ENCODE measurements at regions not wholly inside any gene's neighbourhood (a gene's known extent, or its start where the extent isn't known, plus 50 kb on each side); places are given as distances from the start of the nearest gene placed in this dataset.
"Not testable (repeated sequence)": the region's sequence is repeated elsewhere in the genome, so short reads cannot be mapped to it uniquely, and the experiment has no call there.

- peak in 7 of 56 donors; percentile 6 to 50 (median 9) for DNase-seq
Measured at GRCh38 chr12:82529101-82529500, 157.6 kb upstream of the TMTC2 start.

GRCh38 chr12:82529954-82530353 lies 156.8 kb upstream of the TMTC2 start:
- no peak for DNase-seq

GRCh38 chr12:82530394-82530793 lies 156.3 kb upstream of the TMTC2 start:
- no peak for DNase-seq

DNA sequence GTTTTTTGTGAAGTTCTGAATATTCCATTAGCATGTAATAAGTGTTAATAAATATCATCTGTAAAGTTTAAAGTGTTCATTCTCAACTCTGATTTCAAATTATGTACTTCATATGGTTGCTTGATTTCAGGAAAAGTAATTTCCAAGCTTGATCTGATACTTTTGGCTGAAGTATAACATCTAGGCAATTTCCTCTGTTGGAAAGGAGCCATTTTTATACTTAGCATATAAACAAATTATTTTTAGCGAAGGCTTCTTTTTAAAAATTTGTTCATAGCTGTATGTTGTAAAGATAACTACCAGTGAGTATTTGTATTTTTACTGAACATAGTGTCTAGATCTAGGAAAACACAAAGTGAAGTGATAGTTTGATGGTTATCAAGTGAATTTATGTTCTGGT lies 153.4 kb upstream of the TMTC2 start:
- no peak for DNase-seq

- DNase-seq, result no peak
Measured at GRCh38 chr12:82537436-82537835, 149.3 kb upstream of the TMTC2 start.

GRCh38 chr12:82554529-82554928 lies 132.2 kb upstream of the TMTC2 start:
- DNase-seq, result no peak

DNA sequence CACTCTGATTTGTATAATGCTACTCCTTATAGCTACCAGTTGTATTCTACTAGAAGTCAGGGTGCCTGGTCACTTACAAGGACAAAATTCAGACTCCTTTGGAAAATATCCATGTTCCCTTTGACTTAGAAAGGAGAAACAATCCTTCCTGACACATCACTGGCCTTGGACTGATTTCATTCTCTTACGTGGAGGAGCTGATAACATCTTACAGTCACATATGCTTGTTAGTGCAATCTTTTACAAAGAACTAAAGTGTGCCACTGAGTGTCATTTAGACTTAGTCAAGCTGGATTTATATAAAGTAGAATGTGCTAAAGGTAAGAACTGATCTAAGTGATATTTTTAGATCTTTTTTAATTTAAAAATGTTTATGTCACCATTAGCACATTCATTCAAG lies 131.0 kb upstream of the TMTC2 start:
- no peak for DNase-seq

DNA sequence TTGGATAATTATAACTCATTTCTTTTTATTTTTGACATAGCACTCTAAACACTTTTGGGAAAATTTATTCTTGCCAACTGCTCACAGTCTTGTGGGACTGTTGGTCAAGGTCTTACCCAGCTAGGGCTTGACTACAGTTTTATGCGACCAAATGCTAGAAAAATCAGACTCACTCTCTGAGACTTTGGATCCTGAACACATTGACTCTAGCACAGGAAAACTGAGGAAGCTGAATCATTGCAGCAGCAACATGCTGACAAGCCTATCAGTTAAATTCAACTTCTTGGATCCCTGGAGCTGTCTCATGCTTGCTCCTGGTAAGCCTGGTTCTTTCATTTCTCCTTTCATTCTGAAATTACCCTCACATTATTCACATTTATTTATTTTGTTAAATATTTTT lies 120.7 kb upstream of the TMTC2 start:
- DNase-seq, result no peak

DNA sequence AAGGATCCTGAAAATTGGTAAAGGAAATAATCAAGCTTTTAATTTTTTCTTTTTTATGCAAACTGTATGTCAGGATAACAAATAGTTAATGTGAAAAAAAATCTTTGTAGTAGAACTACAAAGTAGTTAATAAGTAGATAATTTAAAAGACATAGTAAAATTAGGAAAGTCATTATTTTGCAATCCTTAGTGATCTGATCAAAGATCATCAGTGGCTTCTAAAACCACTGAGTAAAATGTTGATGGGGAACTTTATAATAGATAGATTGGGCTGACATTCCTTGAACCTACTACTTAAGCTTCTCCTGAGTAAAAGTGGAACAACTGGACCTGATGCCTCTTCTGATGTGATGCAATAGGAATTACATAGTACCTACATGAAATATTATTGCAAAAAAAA lies 119.0 kb upstream of the TMTC2 start:
- no peak for DNase-seq

- DNase-seq, result no peak
Measured at GRCh38 chr12:82574191-82574590, 112.5 kb upstream of the TMTC2 start.

DNA sequence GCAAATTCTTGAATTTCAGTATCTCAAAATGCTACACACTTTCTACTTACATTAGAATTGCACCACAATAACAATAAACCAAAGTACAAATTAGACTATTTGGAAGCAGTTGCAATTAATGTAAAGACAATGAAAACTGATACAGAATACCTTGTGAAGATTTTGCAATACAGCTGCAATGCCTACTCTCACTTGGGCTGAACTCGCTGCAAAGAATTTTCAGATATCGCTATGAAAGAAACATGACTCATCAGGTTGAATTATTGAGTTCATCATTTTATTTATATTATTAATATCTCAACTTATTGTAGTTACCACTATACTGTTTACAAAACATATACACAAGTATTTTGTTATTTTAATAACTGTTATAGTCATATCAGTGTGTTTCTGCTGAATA lies 108.0 kb upstream of the TMTC2 start:
- no peak for DNase-seq

DNA sequence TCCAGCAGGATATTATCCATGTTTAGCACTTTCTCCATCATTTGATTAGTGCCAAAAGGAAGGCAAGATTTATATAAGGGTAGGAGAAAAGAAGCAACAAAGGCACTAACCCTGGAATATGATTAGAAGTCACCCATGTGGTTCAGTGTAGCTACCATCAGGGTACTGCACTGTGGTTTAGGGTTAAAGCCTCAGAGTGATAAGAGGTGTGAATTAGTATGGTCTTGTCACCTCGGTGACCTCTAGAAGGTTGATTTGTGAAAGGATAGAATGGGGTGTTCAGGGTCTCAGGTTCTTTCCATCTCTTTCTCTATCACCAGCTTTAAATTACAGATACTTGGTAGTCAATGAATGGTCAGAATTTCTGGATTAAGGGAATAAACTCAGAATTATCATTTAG lies 103.0 kb upstream of the TMTC2 start:
- DNase-seq, result no peak

- no peak for DNase-seq
Measured at GRCh38 chr12:82593143-82593542, 93.6 kb upstream of the TMTC2 start.

DNA sequence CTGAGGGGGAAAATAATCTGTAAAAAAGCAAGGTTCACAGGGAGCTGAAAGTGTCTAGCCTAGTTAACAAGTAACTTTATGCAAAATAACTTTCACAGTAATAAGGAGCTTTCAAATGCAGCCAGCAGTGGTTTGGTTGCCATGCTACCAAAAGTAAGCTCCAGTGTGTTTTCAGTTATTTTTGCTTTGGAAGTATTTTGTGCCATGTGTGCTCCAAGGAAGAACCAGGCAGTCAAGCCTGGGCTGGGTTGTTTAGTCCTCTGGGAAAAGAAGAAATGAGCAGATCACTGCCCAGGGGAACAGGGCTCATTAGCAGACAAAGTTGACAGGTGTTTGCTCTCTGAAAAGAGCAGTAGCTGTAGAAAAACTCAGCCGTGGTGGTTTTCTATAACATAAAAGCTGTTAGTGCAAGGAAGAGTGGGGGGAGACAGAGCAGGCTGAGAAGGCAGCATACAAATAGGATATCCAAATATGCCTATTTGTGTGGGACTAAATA lies 92.8 kb upstream of the TMTC2 start:
- peak in 5 of 56 donors; percentile 1 to 33 (median 4) for DNase-seq

DNA sequence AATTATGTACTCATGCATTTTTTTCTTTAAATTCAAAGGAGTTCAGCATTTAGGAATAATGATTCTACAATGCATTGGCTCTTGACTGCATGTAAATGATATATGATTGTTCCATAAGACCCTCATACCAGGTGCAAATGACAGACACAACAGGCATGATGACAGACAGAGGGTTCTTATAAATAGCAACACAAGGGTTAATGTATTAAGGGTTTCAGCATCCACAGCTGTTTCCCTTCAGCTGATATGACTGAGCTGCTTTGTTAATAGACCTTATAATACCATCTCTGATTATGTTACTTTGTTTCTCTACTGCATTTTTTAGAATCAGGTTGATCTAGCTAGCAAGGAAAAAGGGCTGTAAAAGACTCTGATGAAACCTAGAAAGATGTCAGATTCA lies 90.8 kb upstream of the TMTC2 start:
- no peak for DNase-seq

DNA sequence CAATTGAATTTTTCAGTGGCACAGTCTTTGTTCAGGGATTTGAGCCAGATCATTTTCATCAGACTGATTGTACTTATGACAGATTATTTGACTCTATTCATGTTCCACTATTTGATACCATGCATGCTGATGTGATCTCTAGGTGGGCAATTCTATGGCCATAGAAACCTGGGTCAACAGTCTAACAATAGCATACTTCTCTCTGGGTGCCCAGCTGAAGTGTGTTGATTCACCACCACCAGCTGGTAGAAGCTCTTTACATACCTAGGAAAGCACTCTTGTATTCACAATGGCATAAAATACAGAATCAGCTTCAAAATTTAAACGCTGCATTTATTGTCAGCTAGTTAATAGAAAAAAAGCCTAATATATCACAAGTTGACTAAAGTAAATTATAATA lies 90.2 kb upstream of the TMTC2 start:
- DNase-seq, result no peak

GRCh38 chr12:82600379-82600778 lies 86.3 kb upstream of the TMTC2 start:
- no peak for DNase-seq

GRCh38 chr12:82603647-82604046 lies 83.1 kb upstream of the TMTC2 start:
- not testable (repeated sequence) for DNase-seq

GRCh38 chr12:82605115-82605514 lies 81.6 kb upstream of the TMTC2 start:
- no peak for DNase-seq

GRCh38 chr12:82608706-82609105 lies 78.0 kb upstream of the TMTC2 start:
- no peak for DNase-seq

- DNase-seq, result no peak
Measured at GRCh38 chr12:82609234-82609914, 77.3 kb upstream of the TMTC2 start.

- DNase-seq, result no peak
Measured at GRCh38 chr12:82619644-82620043, 67.1 kb upstream of the TMTC2 start.

DNA sequence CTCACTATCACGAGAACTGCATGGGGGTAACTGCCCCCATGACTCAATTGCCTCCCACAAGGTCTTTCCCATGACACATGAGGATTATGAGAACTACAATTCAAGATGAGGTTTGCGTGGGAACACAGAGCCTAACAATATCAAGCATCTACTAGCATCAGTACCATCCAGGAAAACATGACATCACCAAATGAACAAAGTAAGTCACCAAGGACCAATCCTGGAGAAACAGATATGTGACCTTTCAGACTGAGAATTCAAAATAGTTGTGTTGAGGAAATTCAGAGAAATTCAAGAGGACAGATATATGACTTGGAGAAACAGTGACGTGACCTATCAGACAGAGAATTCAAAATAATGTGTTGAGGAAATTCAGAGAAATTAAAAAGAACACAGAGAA lies 65.8 kb upstream of the TMTC2 start:
- DNase-seq, result no peak

DNA sequence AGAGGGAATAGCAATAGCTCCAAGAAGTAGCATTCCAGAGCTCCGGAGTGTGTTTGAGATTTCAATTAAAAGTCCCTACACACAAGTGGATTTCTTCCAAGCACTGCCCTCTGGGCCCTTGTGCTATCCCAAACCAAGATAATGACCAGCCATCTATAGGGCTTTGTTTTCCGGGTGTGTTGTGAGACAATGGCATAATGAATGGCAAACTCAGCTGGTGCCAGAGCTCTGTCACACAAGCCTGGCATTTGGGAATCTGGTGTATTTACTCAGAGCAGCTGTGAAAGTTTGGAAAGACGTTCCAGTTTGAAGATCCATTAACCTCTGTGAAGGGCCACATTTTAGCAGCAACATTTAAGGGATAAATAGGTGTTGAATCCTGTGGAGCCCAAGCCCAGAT lies 61.2 kb upstream of the TMTC2 start:
- DNase-seq, result peak in 49 of 56 donors; percentile 3 to 86 (median 61)
